ENCODE measurements at regions not wholly inside any gene's neighbourhood (a gene's known extent, or its start where the extent isn't known, plus 50 kb on each side); places are given as distances from the start of the nearest gene placed in this dataset.

- Mint-ChIP-seq H3K9me3 (no peaks in the 10 kb centered on the region), H3K4me1 (peaks cover 42% of the 10 kb centered on the region), H3K27ac (peak overlapping the region; percentile 74 to 97 (median 95)), H3K4me3 (peak overlapping the region; percentile 37 to 69 (median 48)), H3K36me3 (ENCODE audit: low read depth) (no peaks in the 10 kb centered on the region), H3K27me3 (ENCODE audit: low read depth) (peaks cover 16% of the 10 kb centered on the region)
- TF ChIP-seq CTCF (IDR thresholded peaks at IDR 0.05; ENCODE audit: unreplicated experiment in 3 of 3), result no peak
Observed at GRCh38 chr15:66621491-66622467, 56.0 kb upstream of the LCTL start.

GRCh38 chr15:66622591-66623022 is 56.8 kb upstream of the LCTL start:
- peak overlapping the region; percentile 31 to 52 (median 52) for H3K4me3 Mint-ChIP-seq
- no peaks in the 10 kb centered on the region for H3K36me3 Mint-ChIP-seq (ENCODE audit: low read depth)
- peak overlapping the region; percentile 71 to 97 (median 93) for H3K27ac Mint-ChIP-seq
- TF ChIP-seq CTCF (IDR thresholded peaks at IDR 0.05; ENCODE audit: unreplicated experiment in 3 of 3), result no peak
- H3K4me1 Mint-ChIP-seq, result peaks cover 34% of the 10 kb centered on the region
- H3K27me3 Mint-ChIP-seq (ENCODE audit: low read depth), result peaks cover 16% of the 10 kb centered on the region
- no peaks in the 10 kb centered on the region for H3K9me3 Mint-ChIP-seq

DNA sequence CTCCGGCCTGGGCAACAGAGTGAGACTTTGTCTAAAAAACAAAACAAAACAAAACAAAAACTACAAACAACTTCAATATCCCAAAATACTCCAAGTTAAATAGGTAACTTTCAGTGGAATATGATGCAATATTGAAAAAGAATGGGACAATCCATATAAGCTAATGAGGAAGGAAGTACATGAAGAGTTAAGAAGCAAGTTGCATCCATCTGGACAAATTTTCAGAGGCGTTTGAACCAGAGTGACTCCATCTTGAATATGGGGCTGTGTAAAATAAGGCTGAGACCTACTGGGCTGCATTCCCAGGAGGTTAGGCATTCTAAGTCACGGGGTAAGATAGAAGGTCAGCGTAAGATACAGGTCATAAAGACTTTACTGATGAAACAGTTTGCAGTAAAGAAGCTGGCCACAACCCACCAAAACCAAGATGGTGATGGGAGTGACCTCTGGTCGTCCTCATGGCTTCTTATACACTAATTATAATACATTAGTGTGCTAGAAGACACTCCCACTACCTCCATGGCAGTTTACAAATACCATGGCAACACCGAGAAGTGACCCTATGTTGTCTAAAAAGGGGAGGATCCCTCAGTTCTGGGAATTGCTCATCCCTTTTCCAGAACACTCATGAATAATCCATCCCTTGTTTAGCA is 58.1 kb upstream of the LCTL start:
- no peak for TF ChIP-seq CTCF (IDR thresholded peaks at IDR 0.05; ENCODE audit: unreplicated experiment in 3 of 3)
- Mint-ChIP-seq H3K27ac (peak overlapping the region in 2 of 3 experiments; percentile 24 to 97), H3K4me1 (peaks cover 37% of the 10 kb centered on the region), H3K9me3 (no peaks in the 10 kb centered on the region), H3K36me3 (ENCODE audit: low read depth) (no peaks in the 10 kb centered on the region), H3K4me3 (no peak overlapping the region), H3K27me3 (ENCODE audit: low read depth) (peaks cover 15% of the 10 kb centered on the region)

DNA sequence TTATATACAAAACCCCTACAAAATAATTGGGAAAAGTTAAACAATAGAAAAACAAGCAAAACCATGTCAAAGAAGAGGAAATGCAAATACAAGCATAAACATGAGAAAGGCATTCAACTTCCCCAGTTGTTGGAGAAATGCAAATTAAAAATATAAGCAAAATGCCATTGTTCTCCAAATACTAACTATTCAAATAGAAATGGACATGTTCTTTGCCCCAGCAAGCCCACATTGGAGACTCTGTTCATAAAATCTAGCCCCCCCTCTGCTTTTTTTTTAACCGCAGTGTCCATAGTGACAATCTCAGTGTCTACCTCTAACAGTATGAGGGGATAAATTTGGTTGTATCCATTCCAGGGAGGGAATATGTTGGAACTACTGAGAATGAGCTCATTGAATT is 59.7 kb upstream of the LCTL start:
- no peaks in the 10 kb centered on the region for H3K36me3 Mint-ChIP-seq (ENCODE audit: low read depth)
- TF ChIP-seq CTCF (IDR thresholded peaks at IDR 0.05; ENCODE audit: unreplicated experiment in 3 of 3), result no peak
- no peak overlapping the region for H3K4me3 Mint-ChIP-seq
- H3K27ac Mint-ChIP-seq, result peak overlapping the region in 1 of 3 experiments; percentile 8
- H3K9me3 Mint-ChIP-seq, result no peaks in the 10 kb centered on the region
- H3K4me1 Mint-ChIP-seq, result peaks cover 40% of the 10 kb centered on the region
- peaks cover 11% of the 10 kb centered on the region for H3K27me3 Mint-ChIP-seq (ENCODE audit: low read depth)

- no peak for TF ChIP-seq CTCF (IDR thresholded peaks at IDR 0.05; ENCODE audit: unreplicated experiment in 3 of 3)
- Mint-ChIP-seq H3K36me3 (ENCODE audit: low read depth) (no peaks in the 10 kb centered on the region), H3K27ac (peak overlapping the region in 1 of 3 experiments; percentile 8), H3K4me3 (no peak overlapping the region), H3K27me3 (ENCODE audit: low read depth) (peaks cover 10% of the 10 kb centered on the region), H3K4me1 (peaks cover 40% of the 10 kb centered on the region), H3K9me3 (no peaks in the 10 kb centered on the region)
Observed at GRCh38 chr15:66625974-66626373, 60.2 kb upstream of the LCTL start.

Measured in nephron (organoid).